ENCODE measurements at regions not wholly inside any gene's neighbourhood (a gene's known extent, or its start where the extent isn't known, plus 50 kb on each side); places are given as distances from the start of the nearest gene placed in this dataset.

DNA sequence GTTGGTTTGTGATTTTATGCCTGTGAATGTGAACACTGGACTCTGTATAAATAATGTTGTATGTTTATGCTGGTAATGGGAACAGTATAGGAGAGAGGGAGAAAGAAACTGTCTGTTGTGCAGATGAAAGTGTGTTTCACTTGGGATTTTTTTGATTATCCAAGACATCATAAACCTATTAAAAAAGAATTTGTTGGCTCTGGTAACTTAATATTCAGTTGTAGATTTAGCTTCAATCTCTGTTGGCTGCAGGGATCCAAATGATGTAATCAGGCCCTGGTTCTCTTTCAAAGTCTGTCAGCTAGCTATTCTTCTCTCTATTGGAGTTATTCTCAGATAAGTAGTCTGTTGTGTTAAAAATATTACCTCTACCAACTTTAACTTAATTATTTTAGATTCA is 168.8 kb upstream of the RHOBTB1 start:
- H3K27ac Mint-ChIP-seq, result no peak overlapping the region
- H3K27me3 Mint-ChIP-seq (ENCODE audit: insufficient read depth), result peaks cover 11% of the 10 kb centered on the region
- DNase-seq (ENCODE audit: low spot score), result no peak
- intact Hi-C loops (cut with micrococcal nuclease), result no loop called here
- H3K4me1 Mint-ChIP-seq (ENCODE audit: low read depth), result no peaks in the 10 kb centered on the region
- H3K9me3 Mint-ChIP-seq, result no peaks in the 10 kb centered on the region
- no peak overlapping the region for H3K4me3 Mint-ChIP-seq
- no peaks in the 10 kb centered on the region for H3K36me3 Mint-ChIP-seq (ENCODE audit: low read depth)

DNA sequence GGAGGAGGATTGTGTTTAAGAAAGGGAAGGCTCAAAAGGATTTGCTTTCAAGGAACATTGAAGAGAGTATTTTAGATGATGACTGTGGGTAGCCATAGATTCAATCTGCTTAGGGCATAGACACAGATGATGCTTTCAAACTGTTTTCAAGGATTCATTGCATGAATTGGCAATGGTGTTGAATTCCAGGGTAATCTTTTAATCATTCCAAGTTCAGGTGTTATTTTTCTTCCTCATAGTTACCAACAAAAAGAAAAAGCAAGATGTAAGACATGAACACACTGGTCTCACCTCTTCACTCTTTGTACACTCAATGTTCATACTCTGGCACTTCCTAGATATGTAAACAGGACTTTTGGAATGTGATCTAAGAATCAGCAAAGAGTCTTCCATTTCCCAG is 167.0 kb upstream of the RHOBTB1 start:
- no peaks in the 10 kb centered on the region for H3K36me3 Mint-ChIP-seq (ENCODE audit: low read depth)
- H3K27me3 Mint-ChIP-seq (ENCODE audit: insufficient read depth), result peaks cover 9% of the 10 kb centered on the region
- H3K27ac Mint-ChIP-seq, result no peak overlapping the region
- intact Hi-C loops (cut with micrococcal nuclease), result no loop called here
- no peaks in the 10 kb centered on the region for H3K4me1 Mint-ChIP-seq (ENCODE audit: low read depth)
- no peak overlapping the region for H3K4me3 Mint-ChIP-seq
- no peaks in the 10 kb centered on the region for H3K9me3 Mint-ChIP-seq
- DNase-seq (ENCODE audit: low spot score), result no peak

GRCh38 chr10:61110188-61110844 is 166.3 kb upstream of the RHOBTB1 start:
- intact Hi-C loops (cut with micrococcal nuclease), result no loop called here
- H3K27ac Mint-ChIP-seq, result no peak overlapping the region
- no peaks in the 10 kb centered on the region for H3K9me3 Mint-ChIP-seq
- H3K4me3 Mint-ChIP-seq, result no peak overlapping the region
- peaks cover 8% of the 10 kb centered on the region for H3K27me3 Mint-ChIP-seq (ENCODE audit: insufficient read depth)
- no peaks in the 10 kb centered on the region for H3K4me1 Mint-ChIP-seq (ENCODE audit: low read depth)
- no peaks in the 10 kb centered on the region for H3K36me3 Mint-ChIP-seq (ENCODE audit: low read depth)
- no peak for DNase-seq (ENCODE audit: low spot score)

- Mint-ChIP-seq H3K36me3 (ENCODE audit: low read depth) (no peaks in the 10 kb centered on the region), H3K27ac (no peak overlapping the region), H3K4me3 (no peak overlapping the region), H3K4me1 (ENCODE audit: low read depth) (no peaks in the 10 kb centered on the region), H3K27me3 (ENCODE audit: insufficient read depth) (peaks cover 6% of the 10 kb centered on the region), H3K9me3 (no peaks in the 10 kb centered on the region)
- DNase-seq (ENCODE audit: low spot score), result no peak
- intact Hi-C loops (cut with micrococcal nuclease), result no loop called here
Observed at GRCh38 chr10:61108915-61109314, 164.9 kb upstream of the RHOBTB1 start.

DNA sequence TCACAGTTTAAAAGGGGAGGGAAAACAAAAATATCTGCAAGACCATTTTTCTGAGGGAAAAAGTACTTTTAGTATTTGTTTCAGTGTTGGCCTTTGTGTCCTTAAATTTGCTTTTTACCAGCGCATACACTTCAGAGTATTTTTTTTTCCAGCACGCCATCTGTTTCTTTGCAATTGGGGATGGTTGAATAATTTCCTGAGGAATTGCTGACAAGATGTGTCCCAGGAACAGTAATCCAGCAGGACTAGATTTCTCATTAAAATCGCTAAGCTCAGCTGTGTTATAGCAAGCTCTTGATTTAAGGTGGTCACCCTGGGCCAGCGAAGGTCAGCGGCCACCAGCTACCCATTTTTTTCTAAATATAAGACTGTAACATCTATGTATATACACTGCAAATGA is 156.9 kb upstream of the RHOBTB1 start:
- Mint-ChIP-seq H3K36me3 (ENCODE audit: low read depth) (no peaks in the 10 kb centered on the region), H3K4me1 (ENCODE audit: low read depth) (no peaks in the 10 kb centered on the region), H3K27me3 (ENCODE audit: insufficient read depth) (no peaks in the 10 kb centered on the region), H3K9me3 (no peaks in the 10 kb centered on the region), H3K4me3 (no peak overlapping the region), H3K27ac (no peak overlapping the region)
- no peak for DNase-seq (ENCODE audit: low spot score)
- intact Hi-C loops (cut with micrococcal nuclease), result no loop called here

DNA sequence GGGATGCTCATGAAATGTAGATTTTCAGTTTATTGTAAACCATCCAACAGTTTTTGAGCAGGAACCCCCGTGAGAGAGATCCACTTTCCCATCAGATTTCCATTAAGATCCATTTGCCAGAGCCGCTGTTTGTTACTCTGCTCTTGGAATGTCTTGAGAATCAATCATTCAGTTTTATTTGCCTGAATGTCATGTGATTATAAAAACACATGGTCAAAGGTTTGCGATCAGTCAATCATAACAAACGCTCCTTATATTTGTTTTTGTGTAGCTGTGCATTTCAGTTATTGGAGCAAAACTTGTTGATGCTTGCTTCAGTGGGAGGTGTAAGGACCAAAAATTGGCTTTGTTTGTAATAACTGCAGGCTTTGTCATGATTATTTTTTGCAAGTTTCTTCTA is 155.8 kb upstream of the RHOBTB1 start:
- no peaks in the 10 kb centered on the region for H3K36me3 Mint-ChIP-seq (ENCODE audit: low read depth)
- intact Hi-C loops (cut with micrococcal nuclease), result no loop called here
- H3K27me3 Mint-ChIP-seq (ENCODE audit: insufficient read depth), result peaks cover 4% of the 10 kb centered on the region
- no peak overlapping the region for H3K27ac Mint-ChIP-seq
- DNase-seq (ENCODE audit: low spot score), result no peak
- no peaks in the 10 kb centered on the region for H3K4me1 Mint-ChIP-seq (ENCODE audit: low read depth)
- no peak overlapping the region for H3K4me3 Mint-ChIP-seq
- no peaks in the 10 kb centered on the region for H3K9me3 Mint-ChIP-seq

DNA sequence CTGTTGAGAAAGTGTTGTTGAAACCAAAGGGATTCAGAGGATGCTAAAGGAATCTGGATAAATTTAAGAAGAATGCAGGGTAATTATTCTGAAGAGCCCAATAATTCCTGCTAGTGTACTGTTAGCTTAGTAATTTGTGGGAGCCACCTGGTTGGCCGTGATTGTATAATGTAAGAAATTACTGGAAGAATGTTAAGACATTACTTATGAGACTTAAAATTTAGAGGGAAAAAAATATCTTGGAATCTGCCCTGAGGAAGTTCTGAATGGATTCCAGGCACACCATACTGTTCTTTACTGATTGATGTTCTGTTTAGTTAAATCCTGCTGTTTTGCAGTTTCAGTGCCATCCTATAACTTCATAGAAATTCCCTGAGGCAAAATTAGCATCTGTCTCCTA is 155.0 kb upstream of the RHOBTB1 start:
- no peaks in the 10 kb centered on the region for H3K9me3 Mint-ChIP-seq
- H3K4me1 Mint-ChIP-seq (ENCODE audit: low read depth), result no peaks in the 10 kb centered on the region
- no peak for DNase-seq (ENCODE audit: low spot score)
- H3K27me3 Mint-ChIP-seq (ENCODE audit: insufficient read depth), result peaks cover 4% of the 10 kb centered on the region
- intact Hi-C loops (cut with micrococcal nuclease), result no loop called here
- H3K36me3 Mint-ChIP-seq (ENCODE audit: low read depth), result no peaks in the 10 kb centered on the region
- no peak overlapping the region for H3K4me3 Mint-ChIP-seq
- no peak overlapping the region for H3K27ac Mint-ChIP-seq

GRCh38 chr10:61097026-61097425 is 153.0 kb upstream of the RHOBTB1 start:
- no peaks in the 10 kb centered on the region for H3K9me3 Mint-ChIP-seq
- intact Hi-C loops (cut with micrococcal nuclease), result no loop called here
- H3K27ac Mint-ChIP-seq, result no peak overlapping the region
- H3K4me1 Mint-ChIP-seq (ENCODE audit: low read depth), result no peaks in the 10 kb centered on the region
- no peak for DNase-seq (ENCODE audit: low spot score)
- no peak overlapping the region for H3K4me3 Mint-ChIP-seq
- H3K27me3 Mint-ChIP-seq (ENCODE audit: insufficient read depth), result peaks cover 4% of the 10 kb centered on the region
- H3K36me3 Mint-ChIP-seq (ENCODE audit: low read depth), result no peaks in the 10 kb centered on the region

DNA sequence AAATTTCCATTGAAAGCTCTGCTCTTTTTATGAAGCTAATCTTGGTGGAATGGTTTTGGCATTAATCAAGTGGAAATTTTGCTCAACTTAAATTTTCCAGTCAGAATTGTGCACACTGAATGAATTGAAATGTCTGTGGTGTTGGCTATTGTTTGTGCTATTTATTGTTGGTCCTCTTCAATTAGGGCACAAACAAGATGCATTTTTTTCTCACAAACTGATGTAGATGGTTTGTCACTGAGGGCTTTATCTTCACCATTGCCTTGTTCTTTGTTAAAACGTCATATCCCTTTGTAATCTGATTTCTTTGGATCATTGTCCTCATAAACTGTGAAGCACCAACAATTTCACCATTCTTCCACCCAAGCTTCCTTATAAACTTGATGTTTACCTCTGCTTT is 152.1 kb upstream of the RHOBTB1 start:
- no peak overlapping the region for H3K4me3 Mint-ChIP-seq
- no peak for DNase-seq (ENCODE audit: low spot score)
- no peaks in the 10 kb centered on the region for H3K9me3 Mint-ChIP-seq
- no peak overlapping the region for H3K27ac Mint-ChIP-seq
- H3K4me1 Mint-ChIP-seq (ENCODE audit: low read depth), result no peaks in the 10 kb centered on the region
- peaks cover 4% of the 10 kb centered on the region for H3K27me3 Mint-ChIP-seq (ENCODE audit: insufficient read depth)
- no peaks in the 10 kb centered on the region for H3K36me3 Mint-ChIP-seq (ENCODE audit: low read depth)
- intact Hi-C loops (cut with micrococcal nuclease), result no loop called here

GRCh38 chr10:61091531-61091930 is 147.5 kb upstream of the RHOBTB1 start:
- Mint-ChIP-seq H3K27ac (no peak overlapping the region), H3K4me3 (no peak overlapping the region), H3K27me3 (ENCODE audit: insufficient read depth) (peaks cover 5% of the 10 kb centered on the region), H3K4me1 (ENCODE audit: low read depth) (no peaks in the 10 kb centered on the region), H3K9me3 (no peaks in the 10 kb centered on the region), H3K36me3 (ENCODE audit: low read depth) (no peaks in the 10 kb centered on the region)
- intact Hi-C loops (cut with micrococcal nuclease), result no loop called here
- no peak for DNase-seq (ENCODE audit: low spot score)

- Mint-ChIP-seq H3K27me3 (ENCODE audit: insufficient read depth) (peaks cover 4% of the 10 kb centered on the region), H3K27ac (no peak overlapping the region), H3K4me3 (no peak overlapping the region), H3K36me3 (ENCODE audit: low read depth) (no peaks in the 10 kb centered on the region), H3K9me3 (no peaks in the 10 kb centered on the region), H3K4me1 (ENCODE audit: low read depth) (no peaks in the 10 kb centered on the region)
- intact Hi-C loops (cut with micrococcal nuclease), result no loop called here
- DNase-seq (ENCODE audit: low spot score), result no peak
Observed at GRCh38 chr10:61089251-61089650, 145.3 kb upstream of the RHOBTB1 start.

GRCh38 chr10:61084493-61084892 is 140.5 kb upstream of the RHOBTB1 start:
- Mint-ChIP-seq H3K36me3 (ENCODE audit: low read depth) (no peaks in the 10 kb centered on the region), H3K9me3 (no peaks in the 10 kb centered on the region), H3K4me1 (ENCODE audit: low read depth) (no peaks in the 10 kb centered on the region), H3K4me3 (no peak overlapping the region), H3K27me3 (ENCODE audit: insufficient read depth) (peaks cover 4% of the 10 kb centered on the region), H3K27ac (no peak overlapping the region)
- intact Hi-C loops (cut with micrococcal nuclease), result no loop called here
- no peak for DNase-seq (ENCODE audit: low spot score)

DNA sequence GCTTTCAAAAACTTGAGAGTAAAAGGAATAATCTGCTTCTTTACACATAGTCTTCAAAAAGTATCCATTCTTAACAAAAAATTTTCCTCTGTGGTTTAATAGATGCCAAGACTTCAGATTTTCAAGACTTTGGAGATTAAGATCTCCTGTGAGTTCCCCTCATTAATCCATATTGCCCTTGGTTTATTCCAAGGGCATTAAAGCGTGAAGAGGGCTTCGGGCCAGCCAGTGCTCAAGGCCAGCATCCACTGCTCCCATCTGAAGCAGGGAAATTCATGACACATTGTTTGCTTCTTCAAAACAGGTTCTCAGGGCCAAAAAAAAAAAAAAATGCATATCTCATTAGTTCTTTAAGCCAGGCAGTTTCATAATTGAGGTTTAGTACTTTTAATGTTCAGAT is 137.3 kb upstream of the RHOBTB1 start:
- Mint-ChIP-seq H3K9me3 (no peaks in the 10 kb centered on the region), H3K4me3 (no peak overlapping the region), H3K36me3 (ENCODE audit: low read depth) (no peaks in the 10 kb centered on the region), H3K4me1 (ENCODE audit: low read depth) (no peaks in the 10 kb centered on the region), H3K27ac (no peak overlapping the region), H3K27me3 (ENCODE audit: insufficient read depth) (peaks cover 5% of the 10 kb centered on the region)
- intact Hi-C loops (cut with micrococcal nuclease), result no loop called here
- no peak for DNase-seq (ENCODE audit: low spot score)

- H3K9me3 Mint-ChIP-seq, result no peaks in the 10 kb centered on the region
- no peak overlapping the region for H3K27ac Mint-ChIP-seq
- no peak overlapping the region for H3K4me3 Mint-ChIP-seq
- H3K27me3 Mint-ChIP-seq (ENCODE audit: insufficient read depth), result peaks cover 3% of the 10 kb centered on the region
- H3K4me1 Mint-ChIP-seq (ENCODE audit: low read depth), result no peaks in the 10 kb centered on the region
- DNase-seq (ENCODE audit: low spot score), result no peak
- H3K36me3 Mint-ChIP-seq (ENCODE audit: low read depth), result no peaks in the 10 kb centered on the region
- intact Hi-C loops (cut with micrococcal nuclease), result no loop called here
Observed at GRCh38 chr10:61078542-61079275, 134.7 kb upstream of the RHOBTB1 start.
